ENCODE measurements at regions not wholly inside any gene's neighbourhood (a gene's known extent, or its start where the extent isn't known, plus 50 kb on each side); places are given as distances from the start of the nearest gene placed in this dataset.

GRCh38 chr13:65724226-65724625, 1505.9 kb downstream of the PCDH9 start:
- Histone ChIP-seq H3K79me2 (ENCODE audit: control insufficient read depth, insufficient read depth, low read length) (no peaks in the 10 kb centered on the region), H2AFZ (ENCODE audit: low read depth, low read length) (no peak overlapping the region), H3K4me1 (ENCODE audit: control insufficient read depth, extremely low read depth, insufficient read depth, low read length) (peaks cover 3% of the 10 kb centered on the region), H3K27me3 (ENCODE audit: control insufficient read depth in 2 of 2, insufficient read depth in 2 of 2, low read length in 2 of 2) (no peaks in the 10 kb centered on the region), H3K9ac (replicated peaks; ENCODE audit: extremely low read depth, insufficient read depth, low read length) (no peak overlapping the region), H3K36me3 (ENCODE audit: control insufficient read depth in 2 of 2, extremely low read depth in 1 of 2, insufficient read depth in 2 of 2, low read length in 2 of 2) (no peaks in the 10 kb centered on the region), H4K20me1 (replicated peaks; ENCODE audit: control insufficient read depth, extremely low read depth, insufficient read depth, low read length) (no peaks in the 10 kb centered on the region), H3K4me2 (ENCODE audit: insufficient read depth, low read length) (no peak overlapping the region), H3K9me3 (replicated peaks; ENCODE audit: control insufficient read depth, insufficient read depth, low read length) (no peaks in the 10 kb centered on the region), H3K4me3 (replicated peaks in 1 of 3; ENCODE audit: insufficient read depth in 1 of 3, low read depth in 1 of 3, low read length in 3 of 3) (no peak overlapping the region), H3K9me1 (replicated peaks; ENCODE audit: control insufficient read depth, extremely low read depth, insufficient read depth, low read length) (no peaks in the 10 kb centered on the region), H3K27ac (ENCODE audit: insufficient read depth, low read depth, low read length) (no peak overlapping the region)
- intact Hi-C loops (cut with micrococcal nuclease) (no loop called here), dilution Hi-C loops (cut with MboI; ENCODE audit: extremely low pct_ligation_motif_present, low sequenced_read_pairs) (no loop called here)
- no TSS peak for BruUV-seq (replicated peaks)
- CTCF ChIA-PET: no interaction called here
- DNase-seq (ENCODE audit: low read depth, low spot score): no peak
- no peak for FAIRE-seq
- POLR2A ChIA-PET: no interaction called here
- TF ChIP-seq FOS (IDR thresholded peaks at IDR 0.05; ENCODE audit: borderline replicate concordance, insufficient read depth, low read length): no peak
- no peak for TF ChIP-seq GATA2 (IDR thresholded peaks at IDR 0.05; ENCODE audit: insufficient read depth, insufficient read length, low read depth, low read length)
- TF ChIP-seq JUN (IDR thresholded peaks at IDR 0.05; ENCODE audit: borderline replicate concordance, insufficient read depth, insufficient read length, low read depth): no peak
- no peak for TF ChIP-seq MYC (IDR thresholded peaks at IDR 0.05; ENCODE audit: low read depth, low read length)
- TF ChIP-seq, protein P1, sequence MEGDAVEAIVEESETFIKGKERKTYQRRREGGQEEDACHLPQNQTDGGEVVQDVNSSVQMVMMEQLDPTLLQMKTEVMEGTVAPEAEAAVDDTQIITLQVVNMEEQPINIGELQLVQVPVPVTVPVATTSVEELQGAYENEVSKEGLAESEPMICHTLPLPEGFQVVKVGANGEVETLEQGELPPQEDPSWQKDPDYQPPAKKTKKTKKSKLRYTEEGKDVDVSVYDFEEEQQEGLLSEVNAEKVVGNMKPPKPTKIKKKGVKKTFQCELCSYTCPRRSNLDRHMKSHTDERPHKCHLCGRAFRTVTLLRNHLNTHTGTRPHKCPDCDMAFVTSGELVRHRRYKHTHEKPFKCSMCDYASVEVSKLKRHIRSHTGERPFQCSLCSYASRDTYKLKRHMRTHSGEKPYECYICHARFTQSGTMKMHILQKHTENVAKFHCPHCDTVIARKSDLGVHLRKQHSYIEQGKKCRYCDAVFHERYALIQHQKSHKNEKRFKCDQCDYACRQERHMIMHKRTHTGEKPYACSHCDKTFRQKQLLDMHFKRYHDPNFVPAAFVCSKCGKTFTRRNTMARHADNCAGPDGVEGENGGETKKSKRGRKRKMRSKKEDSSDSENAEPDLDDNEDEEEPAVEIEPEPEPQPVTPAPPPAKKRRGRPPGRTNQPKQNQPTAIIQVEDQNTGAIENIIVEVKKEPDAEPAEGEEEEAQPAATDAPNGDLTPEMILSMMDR (IDR thresholded peaks at IDR 0.05; ENCODE audit: extremely low read depth in 1 of 2, insufficient read depth in 1 of 2, low read depth in 1 of 2, low read length in 2 of 2): no peak
- TF ChIP-seq EZH2 (IDR thresholded peaks at IDR 0.05; ENCODE audit: borderline replicate concordance, low read depth, low read length, severe bottlenecking): no peak
- TF ChIP-seq POLR2A (IDR thresholded peaks at IDR 0.05; ENCODE audit: low read depth, low read length): no peak
- TF ChIP-seq POLR2AphosphoS5 (IDR thresholded peaks at IDR 0.05; ENCODE audit: insufficient read depth, low read depth, low read length): no peak
- no peak for TF ChIP-seq MAX (IDR thresholded peaks at IDR 0.05; ENCODE audit: insufficient read depth, insufficient read length)

Measured in endothelial cell of umbilical vein (primary cell).